ENCODE measurements at regions not wholly inside any gene's neighbourhood (a gene's known extent, or its start where the extent isn't known, plus 50 kb on each side); places are given as distances from the start of the nearest gene placed in this dataset.

GRCh38 chr9:79977074-79977435 lies 405.3 kb downstream of the TLE4 start:
- TF ChIP-seq EZH2 (IDR thresholded peaks at IDR 0.05) (no peak), CTCF (IDR thresholded peaks at IDR 0.05) (no peak), EZH2phosphoT487 (IDR thresholded peaks at IDR 0.05) (no peak)

Measured in neural progenitor cell (in vitro differentiated cells).